C1 segment of cervical spinal cord (tissue), 14 donors: ENCODE measurements at regions not wholly inside any gene's neighbourhood (a gene's known extent, or its start where the extent isn't known, plus 50 kb on each side); places are given as distances from the start of the nearest gene placed in this dataset.

Experiments used
- DNase-seq, 14 donors: peaks; one replicate each; lab custom pipeline; 2025; lab: John Stamatoyannopoulos, UW

DNA sequence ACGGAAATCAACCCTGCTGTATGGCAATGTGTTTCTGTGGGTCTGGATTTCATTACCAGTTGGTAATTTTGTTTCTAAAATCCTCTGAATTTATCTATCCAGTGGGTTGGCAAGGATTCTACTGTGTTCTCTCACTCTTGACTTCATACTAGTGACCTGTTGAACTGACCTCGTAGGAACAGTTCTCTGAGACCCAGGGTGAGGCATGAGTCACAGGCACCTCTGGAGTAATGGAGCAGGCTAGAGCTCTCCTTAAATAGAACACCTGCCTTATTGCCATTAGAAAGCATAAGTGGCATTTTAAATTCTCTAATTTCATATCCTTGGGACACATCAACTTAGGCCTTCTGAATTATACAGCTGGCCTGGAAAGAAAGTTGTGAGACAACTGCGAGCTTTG is 258.3 kb upstream of the NAV3 start:
- no peak for DNase-seq

DNA sequence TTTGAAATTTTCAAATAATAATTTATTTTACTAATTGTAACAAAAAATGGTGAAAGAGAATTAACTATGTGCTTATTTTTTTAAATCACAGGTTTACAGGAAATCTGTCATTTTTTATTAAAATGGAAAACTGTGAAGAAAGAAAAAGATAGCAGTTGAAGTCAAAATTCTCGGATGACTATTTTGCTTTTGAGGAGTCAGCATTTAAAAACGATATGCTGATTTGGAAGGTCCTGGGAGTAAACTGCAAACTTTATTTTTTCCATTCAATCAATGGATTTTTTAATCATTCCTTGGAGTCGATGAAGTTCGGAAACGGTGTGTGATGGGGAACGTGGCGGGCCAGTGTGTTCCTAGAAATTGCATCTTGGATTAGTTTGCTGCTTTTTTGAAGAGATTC is 258.9 kb upstream of the NAV3 start:
- no peak for DNase-seq

DNA sequence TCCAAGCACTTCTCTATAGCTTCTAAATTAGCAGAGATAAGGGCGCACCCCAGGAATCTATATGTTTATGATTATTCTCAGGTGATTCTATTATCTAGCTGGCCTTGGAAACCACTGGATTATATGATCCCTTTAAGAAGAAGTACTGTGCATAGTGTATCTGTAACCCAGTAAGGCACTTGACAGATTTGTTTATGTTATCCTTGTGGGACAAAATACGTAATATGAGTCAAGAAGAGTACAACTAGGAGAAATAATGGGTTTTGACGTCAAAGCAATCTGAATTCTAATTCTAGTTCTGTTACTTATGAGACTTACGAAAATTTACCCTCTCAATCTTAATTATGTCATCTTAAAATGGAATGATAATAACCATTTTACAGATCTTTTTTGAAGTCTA is 259.6 kb upstream of the NAV3 start:
- DNase-seq, result no peak

DNA sequence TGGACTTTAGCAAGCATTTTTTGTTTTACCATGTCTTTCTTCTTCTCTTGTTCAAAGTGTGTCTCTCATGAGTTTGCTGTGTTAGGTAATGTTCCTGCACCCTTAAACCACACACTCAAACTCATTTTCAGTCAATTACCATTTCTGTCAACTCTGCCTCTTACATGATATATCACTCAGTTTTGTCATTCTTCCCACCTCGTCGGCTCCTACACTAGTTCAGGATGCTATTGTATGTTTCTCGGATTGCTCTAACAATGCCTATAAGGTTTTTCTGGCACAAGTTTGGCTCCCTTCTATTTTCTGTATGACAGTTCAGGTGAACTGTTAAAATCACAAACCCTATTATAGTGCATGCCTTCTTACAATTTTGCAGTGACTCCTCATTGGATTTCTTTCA is 260.8 kb upstream of the NAV3 start:
- DNase-seq, result no peak

DNA sequence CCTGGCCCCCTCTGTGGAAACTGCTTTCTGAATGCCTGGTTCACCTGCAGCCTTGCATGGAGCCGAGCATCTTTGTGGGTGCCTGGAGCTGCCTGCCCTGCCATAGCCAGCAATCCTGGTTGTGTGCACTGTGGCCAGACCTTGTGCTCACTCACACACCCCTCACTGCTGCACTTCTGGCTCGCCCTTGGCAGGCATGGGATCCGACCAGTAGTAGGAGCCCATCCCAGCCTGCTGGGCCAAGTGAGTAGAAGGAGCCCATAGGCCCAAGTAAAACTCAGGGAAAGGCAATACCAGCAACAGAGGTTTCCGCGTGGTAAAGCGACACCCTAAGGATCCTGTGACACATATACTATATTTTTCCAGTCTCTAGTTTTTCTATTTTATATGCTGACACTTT is 270.0 kb upstream of the NAV3 start:
- no peak for DNase-seq

DNA sequence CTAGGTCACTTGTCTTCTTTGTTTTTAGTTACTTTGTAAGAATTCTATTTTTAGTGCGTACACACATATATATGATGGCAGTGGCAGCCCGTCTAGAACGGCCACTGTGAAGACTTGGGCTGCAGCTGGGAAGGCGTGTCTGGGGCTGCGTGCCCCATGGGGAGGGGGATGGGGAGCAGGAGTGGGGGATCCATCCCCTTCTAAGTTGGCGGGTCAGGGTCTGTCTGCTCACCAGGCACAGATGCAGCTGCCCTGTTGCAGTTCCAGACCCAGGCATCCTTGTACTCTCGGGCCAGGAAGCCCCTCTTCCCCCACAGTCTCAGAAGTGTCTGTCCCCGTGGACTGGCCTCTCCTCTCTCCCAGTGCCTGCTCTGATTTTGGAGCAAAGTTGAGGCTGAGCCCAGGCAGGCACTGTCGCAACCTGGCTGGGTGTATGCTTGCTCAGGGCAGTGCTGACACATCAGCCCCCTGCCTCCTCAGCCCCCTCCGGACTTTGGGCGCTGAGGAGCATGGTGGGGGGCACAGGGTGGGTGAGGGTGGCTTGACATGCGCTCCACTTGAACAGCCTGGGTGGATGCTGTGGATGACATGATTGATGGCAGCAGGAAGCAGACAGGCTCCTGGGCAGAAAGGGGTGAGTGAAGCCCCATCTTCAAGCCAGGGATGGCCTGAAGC is 271.2 kb upstream of the NAV3 start:
- no peak for DNase-seq

DNA sequence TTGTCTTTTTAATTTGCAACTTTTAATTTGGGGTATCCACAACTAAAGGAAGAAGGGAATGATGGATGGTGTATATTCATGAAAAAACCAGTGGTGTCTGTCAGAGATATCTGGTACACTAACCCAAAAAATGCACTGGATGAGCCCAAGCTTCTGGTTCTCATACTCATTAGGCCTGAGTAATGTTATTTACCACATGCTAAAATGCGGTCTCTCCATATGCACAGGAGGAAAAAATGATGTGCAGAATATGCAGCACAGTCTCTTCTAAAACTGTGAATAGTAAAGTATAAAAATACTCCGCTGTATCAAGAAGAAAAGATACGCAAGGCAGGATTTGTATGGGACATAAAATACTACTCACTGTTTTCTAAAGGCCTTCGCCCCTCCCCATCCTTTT is 275.6 kb upstream of the NAV3 start:
- no peak for DNase-seq

DNA sequence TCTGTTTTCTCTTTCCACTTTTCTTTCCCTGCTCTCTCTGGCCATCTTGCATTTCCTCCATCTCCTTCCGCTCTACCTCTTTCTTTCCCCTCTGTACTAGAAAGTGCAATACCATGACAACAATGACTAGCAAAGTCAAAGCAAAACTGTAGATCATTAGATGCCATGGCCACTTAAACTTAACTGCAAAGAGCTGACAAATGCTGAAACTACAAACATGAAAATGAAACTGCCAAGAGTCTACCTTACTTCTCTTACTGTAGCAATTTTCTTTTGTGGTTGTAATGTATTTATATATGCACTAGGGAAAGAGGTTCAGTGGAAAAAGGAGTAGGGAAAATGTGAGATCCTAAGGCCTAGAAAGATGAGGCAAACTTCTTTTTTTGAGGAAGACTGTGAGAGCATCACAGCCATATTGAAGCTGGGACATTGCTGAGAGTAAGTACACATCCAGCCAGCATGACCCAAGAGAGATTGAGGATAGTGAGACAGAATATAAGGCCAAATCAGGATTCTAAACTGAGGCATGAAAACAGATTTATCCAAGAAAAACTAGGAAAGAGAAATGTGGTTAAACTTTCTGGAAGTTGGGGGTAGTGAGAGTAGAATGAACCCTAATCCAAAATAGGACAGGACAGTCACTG is 276.6 kb upstream of the NAV3 start:
- no peak for DNase-seq

DNA sequence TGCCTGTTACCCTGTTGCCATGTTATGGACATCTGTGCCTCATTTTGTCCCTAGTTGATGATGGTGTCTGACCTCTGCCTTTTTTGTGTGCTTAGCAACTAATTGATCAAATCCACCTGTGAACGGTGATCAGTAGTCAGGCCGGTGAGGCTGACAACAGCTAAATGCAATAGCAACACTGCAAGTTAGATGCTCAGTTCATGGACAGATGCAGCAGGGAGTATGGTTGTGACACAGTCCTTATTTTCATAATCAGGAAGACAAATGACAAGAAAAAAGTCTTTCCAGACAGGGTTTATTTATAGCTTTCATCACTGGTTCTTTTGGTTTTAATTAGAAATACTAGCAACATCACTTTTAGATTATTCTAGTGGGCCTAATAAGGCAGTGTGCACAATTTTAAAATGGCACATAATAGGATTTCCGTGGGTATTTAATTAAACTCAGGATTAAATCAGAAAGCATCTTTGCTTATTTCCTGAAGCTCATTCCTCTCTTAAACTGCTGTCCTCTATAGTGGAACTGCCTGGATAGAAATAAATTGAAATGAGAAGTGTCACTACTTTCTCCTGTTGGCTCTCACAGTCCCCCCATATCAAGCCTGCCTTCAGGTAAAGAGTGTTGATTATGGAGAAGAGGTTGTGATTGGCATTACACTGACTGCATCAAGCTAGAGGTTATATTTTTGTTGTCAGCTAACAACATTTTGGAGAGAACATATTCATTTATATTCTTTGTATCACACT is 281.1 kb upstream of the NAV3 start:
- no peak for DNase-seq

DNA sequence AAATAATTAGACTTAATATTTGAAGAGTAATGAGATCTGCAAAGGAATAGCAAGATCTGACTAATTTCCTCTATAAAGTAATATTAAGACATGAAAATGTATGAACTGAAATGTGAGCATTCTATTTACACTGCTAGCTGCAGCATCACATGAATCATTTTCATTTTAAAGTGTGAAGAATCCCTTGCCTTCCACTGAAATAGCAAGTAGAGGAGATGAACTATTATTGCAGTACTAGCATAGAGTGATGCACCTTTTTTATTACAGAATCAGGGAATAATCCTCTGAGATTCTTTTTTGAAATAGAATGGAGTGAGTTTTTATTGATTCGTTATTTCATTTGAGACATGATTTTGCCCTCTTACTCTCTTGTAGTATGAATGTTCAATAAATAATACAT is 281.9 kb upstream of the NAV3 start:
- no peak for DNase-seq

DNA sequence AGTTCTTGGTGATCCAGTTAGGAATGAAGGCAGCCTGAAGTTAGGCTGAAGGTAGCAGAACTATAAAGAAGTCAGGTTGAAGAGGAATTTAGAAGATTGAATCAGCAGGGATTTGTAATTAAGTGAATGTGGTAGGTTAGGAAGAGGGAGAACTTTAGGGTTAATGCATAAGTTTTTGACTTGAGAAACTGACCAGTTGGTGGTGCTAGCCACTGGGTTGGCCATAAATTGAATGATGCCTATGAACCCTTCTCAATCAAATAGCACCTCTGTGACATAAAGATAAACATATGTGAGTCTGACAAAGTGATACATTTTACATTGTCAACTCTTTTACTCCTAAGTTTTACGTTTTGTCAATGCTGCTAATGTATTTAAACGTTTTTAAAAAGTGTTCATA is 290.6 kb upstream of the NAV3 start:
- DNase-seq, result no peak

DNA sequence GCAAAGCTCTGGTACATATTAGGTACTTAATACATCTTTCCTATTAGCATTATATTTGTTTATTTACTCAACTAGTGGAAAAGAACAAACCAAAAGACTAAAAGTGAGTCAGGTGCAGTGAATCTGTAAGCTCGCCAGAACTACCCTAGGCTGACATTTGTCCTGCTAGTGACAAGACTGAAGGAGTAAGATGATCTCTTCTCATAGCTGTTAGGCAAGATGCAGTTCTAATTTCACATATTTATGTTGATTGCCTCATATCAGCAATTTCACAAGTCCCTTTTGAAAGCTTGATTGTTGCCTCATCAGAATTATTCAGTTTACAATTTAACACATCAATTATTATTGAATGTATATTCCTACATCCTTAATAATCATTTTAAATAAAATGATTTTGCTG is 293.0 kb upstream of the NAV3 start:
- no peak for DNase-seq

DNA sequence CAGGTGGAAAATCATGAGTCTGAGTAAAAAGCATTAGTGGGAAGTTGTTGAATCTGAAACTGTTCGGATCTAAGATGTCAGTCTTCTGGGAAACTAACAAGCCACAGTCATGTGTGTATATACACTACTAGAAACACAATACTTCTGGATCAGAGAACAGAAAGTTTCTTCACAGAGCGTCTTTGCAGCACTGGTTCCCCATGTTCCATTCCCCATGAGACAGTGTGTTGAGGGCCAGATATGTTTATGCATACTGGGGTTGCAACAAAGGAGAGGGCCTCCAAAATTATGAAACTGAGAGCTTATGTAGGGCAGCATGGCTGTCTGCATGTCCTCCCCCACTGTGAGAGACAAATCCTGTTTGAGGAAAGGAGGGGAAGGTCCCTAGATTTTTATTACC is 295.0 kb upstream of the NAV3 start:
- DNase-seq, result no peak

DNA sequence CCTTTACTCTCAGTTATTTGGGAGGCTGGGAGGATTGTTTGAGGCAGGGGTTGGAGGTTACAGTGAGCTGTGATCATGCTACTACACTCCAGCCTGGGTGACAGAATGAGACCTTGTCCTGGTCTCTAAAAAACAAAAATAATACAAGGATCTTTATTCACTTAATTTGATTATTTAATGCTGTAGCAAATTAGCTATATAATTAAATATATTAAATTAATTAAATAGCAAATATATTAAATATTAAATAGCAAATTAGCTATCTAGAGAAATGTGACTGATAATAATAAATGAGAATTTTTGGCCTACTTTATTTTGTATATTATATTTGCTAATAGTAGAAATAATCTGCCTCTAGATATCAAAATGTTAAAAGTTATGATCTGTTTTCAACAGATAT is 298.8 kb upstream of the NAV3 start:
- no peak for DNase-seq

DNA sequence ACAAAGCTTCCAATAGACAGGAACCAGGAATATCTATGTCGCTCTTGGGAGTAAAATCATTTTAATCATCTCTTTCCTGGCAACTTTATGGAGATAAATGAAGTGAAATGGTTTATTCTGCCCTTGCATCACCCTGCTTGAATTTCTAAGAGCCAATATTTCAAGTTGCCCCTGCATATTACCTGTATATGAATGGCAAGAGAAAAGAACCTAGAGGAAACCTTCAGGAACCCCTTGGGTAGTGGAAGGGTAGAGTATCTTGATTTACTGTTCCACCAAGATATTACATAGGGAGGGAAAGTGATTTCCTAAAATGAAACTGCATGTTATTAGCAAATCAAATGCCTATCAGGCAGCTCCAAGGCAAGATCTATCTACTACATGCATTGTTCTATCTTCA is 308.4 kb upstream of the NAV3 start:
- DNase-seq, result no peak

DNA sequence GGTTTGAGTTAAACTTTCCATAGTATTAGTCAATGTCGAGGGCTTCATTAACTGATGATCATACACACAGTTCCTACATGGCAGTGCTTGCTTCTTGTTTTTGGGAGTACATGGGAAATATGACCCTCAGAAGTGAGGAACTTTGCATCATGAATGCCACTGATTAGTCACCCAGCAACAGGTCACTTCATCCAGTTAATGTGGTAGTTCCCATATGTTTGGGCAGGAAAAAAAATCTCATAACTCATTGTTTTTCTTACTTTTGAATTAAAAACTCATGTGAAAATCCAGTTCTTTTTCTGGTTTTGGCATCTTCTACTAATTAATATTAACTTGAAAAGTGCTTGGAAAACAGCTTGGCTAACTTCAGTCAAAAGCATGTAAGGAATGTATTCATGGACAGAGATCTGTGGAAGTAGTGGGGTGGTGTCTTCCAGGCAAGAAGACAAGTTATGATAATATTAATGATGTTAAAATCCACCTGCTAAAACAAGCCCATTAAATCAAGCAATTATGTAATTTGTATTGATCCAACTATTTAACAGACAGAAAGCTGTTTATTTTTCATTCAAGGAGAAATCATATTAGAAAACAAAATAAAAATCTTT is 309.1 kb upstream of the NAV3 start:
- DNase-seq, result no peak

DNA sequence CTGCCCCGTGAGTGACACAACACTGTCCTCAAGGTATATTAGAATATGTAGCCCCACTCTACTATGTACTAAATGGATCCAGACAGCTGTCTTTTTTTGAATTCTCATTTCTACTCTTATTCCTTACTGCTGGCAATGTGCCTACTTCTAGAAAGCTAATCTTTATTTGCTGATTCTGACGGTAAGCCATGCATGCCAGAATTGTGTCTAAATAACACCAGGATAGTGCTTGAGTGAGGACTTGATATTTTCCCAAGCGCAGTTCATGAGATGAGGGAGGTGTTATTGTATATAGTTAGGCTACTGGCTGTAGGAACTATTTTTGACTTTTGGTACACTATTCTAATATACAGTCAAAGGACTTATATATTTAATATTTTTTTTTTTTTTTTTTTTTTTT is 316.2 kb upstream of the NAV3 start:
- no peak for DNase-seq

DNA sequence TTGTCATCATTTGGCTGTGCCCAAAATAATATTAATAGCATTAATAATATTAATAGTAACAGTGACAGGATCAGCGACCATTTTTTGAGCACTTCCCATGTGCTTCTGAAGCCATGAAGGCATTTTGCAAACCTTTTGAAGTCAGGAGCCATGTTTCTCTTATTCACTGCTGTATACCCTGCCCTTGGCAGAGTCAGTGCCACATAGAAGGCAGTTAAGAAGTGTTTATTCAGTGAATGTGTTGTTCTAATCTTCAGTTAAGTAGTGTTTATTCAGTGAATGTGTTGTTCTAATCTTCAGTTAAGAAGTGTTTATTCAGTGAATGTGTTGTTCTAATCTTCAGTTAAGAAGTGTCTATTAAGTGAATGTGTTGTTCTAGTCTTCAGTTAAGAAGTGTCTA is 319.7 kb upstream of the NAV3 start:
- DNase-seq, result no peak

DNA sequence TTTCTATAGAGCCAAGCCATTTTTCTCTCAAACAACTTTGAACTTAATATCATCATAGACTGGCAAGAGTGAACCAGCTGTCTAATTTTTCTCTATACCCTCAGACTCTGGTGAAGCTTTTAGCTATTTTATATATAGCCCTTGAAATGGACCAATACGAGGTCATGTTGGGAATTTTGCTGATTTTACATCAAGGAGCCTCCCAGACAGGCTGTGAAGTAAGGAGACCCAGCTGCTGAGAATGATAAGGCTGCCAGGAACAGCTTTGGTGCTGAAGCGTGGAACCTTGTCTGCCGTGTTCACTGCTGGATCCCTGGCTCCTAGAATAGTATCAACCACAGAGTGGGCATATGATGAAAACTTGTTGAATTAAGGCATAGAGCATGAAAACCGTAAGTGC is 326.2 kb upstream of the NAV3 start:
- DNase-seq, result no peak

DNA sequence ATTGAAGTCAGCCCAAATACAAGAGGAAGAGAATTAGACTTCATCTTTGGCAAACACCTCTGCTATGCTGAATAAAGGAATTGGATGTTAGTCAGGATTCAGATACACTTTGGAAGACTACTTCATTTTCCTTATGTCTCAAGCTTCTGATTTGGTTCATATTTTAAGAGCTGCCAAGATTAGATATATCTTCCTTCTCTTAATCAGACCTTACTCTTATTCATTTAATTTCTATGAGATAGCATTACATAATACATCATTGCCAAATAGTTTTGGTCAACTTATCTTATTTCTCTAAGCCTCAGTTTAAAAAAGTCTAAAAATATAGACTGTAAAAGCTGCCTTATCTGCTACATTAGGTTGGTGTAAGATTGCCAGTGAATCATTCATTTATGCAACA is 330.6 kb upstream of the NAV3 start:
- DNase-seq, result no peak

DNA sequence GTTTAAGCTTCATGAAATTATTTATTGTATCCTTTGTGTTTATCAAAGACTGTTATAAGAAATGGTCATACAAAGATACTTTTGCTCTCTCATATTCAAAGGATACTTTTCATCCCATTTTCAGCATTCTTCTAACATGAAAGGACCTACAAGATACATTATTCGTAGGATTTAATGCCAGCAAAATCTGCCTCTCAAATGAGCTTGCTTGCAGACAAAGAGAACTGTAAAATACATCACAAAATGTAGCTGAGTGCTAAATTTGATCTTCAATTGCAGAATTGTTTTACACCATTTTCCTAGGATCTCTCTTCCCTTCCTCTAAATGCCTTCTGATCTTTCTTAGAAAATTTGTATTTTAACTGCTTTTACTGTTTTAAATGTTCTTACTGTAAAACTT is 333.0 kb upstream of the NAV3 start:
- DNase-seq, result no peak

DNA sequence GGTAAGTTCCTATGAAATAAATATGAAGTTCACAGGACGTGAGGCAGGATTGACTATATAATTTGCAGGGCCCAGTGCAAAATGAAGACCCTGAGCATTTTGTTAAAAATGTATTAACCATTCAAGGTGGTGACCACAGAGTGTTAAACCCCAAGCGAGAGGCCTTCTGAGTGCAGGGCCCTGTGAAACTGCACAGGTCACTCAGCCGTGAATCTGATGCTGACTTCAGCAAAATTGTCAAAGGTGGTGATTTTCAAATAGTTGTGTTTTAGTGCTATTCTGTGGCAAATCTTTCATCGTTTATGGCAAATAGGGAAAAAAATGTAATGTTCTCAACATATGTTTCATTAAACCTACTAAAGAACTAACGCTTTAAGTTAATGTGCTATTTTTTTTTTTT is 334.0 kb upstream of the NAV3 start:
- DNase-seq, result no peak

DNA sequence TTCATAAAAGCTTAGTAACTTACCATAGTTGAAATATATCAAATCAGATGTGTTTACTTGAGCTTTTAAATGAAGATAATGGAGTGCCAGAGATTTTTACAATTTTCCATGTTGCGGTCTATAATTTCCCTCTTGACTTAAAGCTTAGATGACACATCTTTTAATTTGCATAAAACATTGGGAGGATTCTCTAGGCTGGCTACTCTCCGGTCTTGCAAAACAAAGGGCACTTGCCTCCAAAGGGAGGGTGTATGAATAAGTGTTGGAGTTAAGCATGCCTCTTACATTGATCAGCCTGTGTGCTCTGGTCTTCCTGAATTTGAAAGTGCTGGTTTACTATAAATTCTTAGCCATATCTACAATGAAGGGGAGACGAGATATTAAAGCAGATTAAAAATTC is 336.4 kb upstream of the NAV3 start:
- DNase-seq, result no peak
